Cardiac fibroblast (primary cell): ENCODE measurements at regions not wholly inside any gene's neighbourhood (a gene's known extent, or its start where the extent isn't known, plus 50 kb on each side); places are given as distances from the start of the nearest gene placed in this dataset.

Experiments
- DNase-seq, 2 donors: peaks; one replicate each; pipeline versions ENCODE4 v3.0.0 to v3.0.0-alpha.2; 2010; ENCODE audit warnings: low read depth in 2 of 2
- H3K4me3 ChIP-seq, 2 donors: replicated peaks in 1 of 2; 1 replicate in 1 of 2; 2 replicates in 1 of 2; pipeline ENCODE4 v1.5.1; 2011; ENCODE audit warnings: low read depth in 2 of 2, low read length in 2 of 2, mild to moderate bottlenecking in 2 of 2, moderate library complexity in 1 of 2
- TF ChIP-seq, protein P1 (sequence below): IDR thresholded peaks from one replicate; pipeline ENCODE4 v1.5.1; 2011; ENCODE audit warnings: low read depth, mild to moderate bottlenecking, low read length, inconsistent platforms

DNA sequence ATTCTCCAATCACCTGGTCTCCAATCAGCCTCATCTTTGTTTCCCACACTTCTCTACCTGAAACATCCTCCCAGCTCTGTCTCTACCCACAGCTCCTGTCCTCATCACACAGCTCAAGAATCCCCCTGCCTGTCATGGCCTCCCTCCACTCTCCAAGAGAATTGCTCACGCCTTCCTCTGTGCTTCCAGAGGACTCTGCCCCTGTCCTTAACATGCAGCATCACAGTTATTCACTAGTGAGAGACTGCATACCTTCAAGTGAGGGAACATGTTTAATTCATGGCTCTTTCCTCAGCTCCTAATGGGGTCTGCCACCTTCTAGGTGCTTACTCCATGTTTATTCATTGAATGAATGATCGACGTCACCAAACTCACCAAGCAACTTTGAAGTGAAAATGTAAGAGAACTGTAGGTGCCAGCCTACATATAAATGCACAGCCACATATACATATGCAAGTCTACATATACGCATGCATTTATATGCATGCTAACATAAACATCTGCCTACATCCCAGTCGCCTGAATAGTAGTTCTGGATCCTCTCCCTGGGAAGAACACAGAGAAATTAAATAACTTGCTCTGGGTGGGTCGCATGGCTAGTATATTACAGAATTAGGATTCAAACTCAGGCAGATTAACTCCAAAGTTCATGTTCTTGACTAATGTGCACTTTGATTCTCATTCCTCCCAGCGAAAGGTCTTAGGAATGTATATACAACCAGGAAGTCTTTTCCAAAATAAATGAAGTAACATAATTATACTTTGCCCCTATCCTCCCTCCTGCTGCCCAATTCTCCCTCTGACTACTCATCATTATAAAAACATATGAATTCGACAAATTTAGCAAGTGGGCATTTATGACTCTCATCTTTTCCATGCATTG is 295.6 kb downstream of the MAFB start:
- no peak for DNase-seq
- H3K4me3 ChIP-seq: no peak overlapping the region
- TF ChIP-seq, protein P1, sequence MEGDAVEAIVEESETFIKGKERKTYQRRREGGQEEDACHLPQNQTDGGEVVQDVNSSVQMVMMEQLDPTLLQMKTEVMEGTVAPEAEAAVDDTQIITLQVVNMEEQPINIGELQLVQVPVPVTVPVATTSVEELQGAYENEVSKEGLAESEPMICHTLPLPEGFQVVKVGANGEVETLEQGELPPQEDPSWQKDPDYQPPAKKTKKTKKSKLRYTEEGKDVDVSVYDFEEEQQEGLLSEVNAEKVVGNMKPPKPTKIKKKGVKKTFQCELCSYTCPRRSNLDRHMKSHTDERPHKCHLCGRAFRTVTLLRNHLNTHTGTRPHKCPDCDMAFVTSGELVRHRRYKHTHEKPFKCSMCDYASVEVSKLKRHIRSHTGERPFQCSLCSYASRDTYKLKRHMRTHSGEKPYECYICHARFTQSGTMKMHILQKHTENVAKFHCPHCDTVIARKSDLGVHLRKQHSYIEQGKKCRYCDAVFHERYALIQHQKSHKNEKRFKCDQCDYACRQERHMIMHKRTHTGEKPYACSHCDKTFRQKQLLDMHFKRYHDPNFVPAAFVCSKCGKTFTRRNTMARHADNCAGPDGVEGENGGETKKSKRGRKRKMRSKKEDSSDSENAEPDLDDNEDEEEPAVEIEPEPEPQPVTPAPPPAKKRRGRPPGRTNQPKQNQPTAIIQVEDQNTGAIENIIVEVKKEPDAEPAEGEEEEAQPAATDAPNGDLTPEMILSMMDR: no peak

DNA sequence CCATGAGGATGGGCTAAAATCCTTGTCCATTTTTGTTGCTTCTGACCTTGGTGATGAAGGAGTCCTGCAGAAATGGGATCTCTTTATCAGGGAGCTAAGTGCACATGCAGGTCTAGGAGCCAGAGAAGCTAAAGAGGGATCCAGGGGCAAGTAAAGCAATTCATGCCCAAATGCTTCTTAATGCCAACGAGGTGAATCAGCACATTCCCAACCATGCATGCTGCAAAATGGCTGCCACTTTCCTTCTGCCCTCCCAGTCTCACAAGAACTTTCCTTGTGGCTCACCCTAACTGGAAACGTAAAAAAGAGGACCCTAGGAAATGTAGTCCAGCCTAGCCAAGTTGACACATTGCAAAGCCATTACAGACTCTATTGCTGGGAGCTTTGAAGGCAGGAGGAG is 298.4 kb downstream of the MAFB start:
- TF ChIP-seq, protein P1: no peak
- no peak for DNase-seq
- no peak overlapping the region for H3K4me3 ChIP-seq

- TF ChIP-seq, protein P1: no peak
- DNase-seq: no peak
- H3K4me3 ChIP-seq: no peak overlapping the region
These were observed 318.2 kb downstream of the MAFB start for GRCh38 chr20:40370800-40371199.

DNA sequence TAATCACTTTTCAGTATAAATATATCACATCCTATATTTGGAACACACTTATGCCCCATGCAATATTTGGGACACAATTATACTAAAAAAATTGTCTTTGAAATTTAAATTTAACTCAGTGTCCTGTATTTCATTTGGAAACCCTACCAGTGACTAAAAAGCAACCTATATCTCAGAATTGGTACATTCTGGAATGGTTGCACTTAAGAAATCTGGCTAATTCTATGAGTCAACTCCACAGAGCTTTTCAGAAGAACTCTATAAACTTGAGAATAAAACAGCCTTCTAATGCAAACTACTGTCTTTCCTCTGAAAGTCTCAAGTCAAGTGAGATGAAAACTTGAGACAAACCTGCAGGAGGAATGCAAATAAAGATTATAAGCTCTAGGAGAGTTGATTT is 320.2 kb downstream of the MAFB start:
- H3K4me3 ChIP-seq: no peak overlapping the region
- no peak for DNase-seq
- TF ChIP-seq, protein P1: no peak

GRCh38 chr20:40361916-40362315 is 327.1 kb downstream of the MAFB start:
- DNase-seq: no peak
- H3K4me3 ChIP-seq: no peak overlapping the region
- TF ChIP-seq, protein P1: no peak

DNA sequence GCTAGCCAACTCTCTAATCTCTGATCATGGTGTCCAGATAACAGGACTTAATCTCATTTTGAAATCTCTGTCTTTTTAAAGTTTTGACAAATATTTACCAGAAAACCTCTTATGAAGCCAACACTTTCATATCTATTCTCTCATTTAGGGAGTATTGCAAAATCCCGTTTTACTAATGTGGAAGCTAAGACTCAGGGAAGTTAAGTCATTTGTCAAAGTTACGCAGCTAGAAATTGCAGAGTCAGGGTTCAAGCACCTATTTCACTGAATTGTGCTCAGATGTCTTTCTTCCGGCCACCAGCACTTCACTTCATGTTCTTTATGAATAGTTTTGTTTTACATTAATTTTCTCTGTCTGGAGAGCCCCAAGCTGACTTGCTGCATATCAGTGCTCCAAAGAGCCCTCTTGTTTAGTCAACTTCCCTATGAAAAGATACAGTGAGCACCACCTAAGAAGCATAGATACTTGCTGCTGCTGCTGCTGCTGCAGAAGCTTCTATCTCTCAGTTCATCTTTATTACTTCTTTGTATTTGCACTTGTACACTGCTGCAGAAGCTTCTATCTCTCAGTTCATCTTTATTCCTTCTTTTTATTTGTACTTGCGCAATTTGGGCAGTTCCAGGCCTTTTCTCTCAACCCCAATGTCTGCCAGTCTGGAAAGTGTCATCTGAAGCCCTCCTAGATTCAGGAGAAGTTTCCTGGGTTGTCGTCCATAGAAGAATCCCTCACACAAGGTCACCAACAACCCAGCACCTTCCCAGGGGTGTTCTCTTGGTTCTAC is 329.7 kb downstream of the MAFB start:
- TF ChIP-seq, protein P1: no peak
- H3K4me3 ChIP-seq: no peak overlapping the region
- no peak for DNase-seq
